ENCODE measurements at regions not wholly inside any gene's neighbourhood (a gene's known extent, or its start where the extent isn't known, plus 50 kb on each side); places are given as distances from the start of the nearest gene placed in this dataset.
A peak's percentile ranks its signal among the peaks of the same experiment; 100 is the strongest.

- Histone ChIP-seq H4K20me1 (ENCODE audit: insufficient read depth) (no peaks in the 10 kb centered on the region), H3K79me2 (ENCODE audit: insufficient read depth, low read length) (peaks cover 12% of the 10 kb centered on the region; the same call in 1 of the 2 replicates), H3K27ac (ENCODE audit: low read depth, low read length) (no peak overlapping the region), H3K4me2 (ENCODE audit: low read length) (no peak overlapping the region), H3K9ac (ENCODE audit: low read length) (no peak overlapping the region), H3K27me3 (ENCODE audit: insufficient read depth, low read length) (no peaks in the 10 kb centered on the region), H3K36me3 (ENCODE audit: control insufficient read depth in 1 of 2, insufficient read depth in 2 of 2, low read length in 2 of 2) (no peaks in the 10 kb centered on the region), H2AFZ (ENCODE audit: low read depth, low read length, poor library complexity, severe bottlenecking) (no peak overlapping the region), H3K9me2 (ENCODE audit: insufficient read depth) (no peaks in the 10 kb centered on the region), H3K4me3 (replicated peaks in 1 of 2; ENCODE audit: low read depth in 1 of 2, low read length in 2 of 2) (no peak overlapping the region), H3K9me3 (ENCODE audit: control insufficient read depth in 1 of 2, insufficient read depth in 1 of 2, low read depth in 1 of 2, low read length in 2 of 2) (no peaks in the 10 kb centered on the region), H3K4me1 (ENCODE audit: control insufficient read depth in 1 of 2, insufficient read depth in 2 of 2, low read length in 2 of 2) (peaks cover 0 to 23% of the 10 kb centered on the region in 2 experiments; a peak in 3 of 4 replicates)
- no TSS peak for BruUV-seq (replicated peaks)
- DNase-seq (ENCODE audit: low read depth, low spot score) = peak; percentile 2
- ChIA-PET RAD21 (ENCODE audit: low non-redundant PET in 1 of 2, low total read pairs in 2 of 2, uncharacterized antibody in 2 of 2, unreplicated experiment in 2 of 2) (no interaction called here), CTCF (no interaction called here), POLR2A (no interaction called here)
- peak; percentile 31; the same call in 1 of the 2 replicates for ATAC-seq
- intact Hi-C loops (cut with micrococcal nuclease) = no loop called here
- TF ChIP-seq RAD21 (IDR thresholded peaks at IDR 0.05; ENCODE audit: low read depth) (peak; percentile 28), ZBTB33 (IDR thresholded peaks at IDR 0.05; ENCODE audit: extremely low read depth, insufficient replicate concordance, low read length) (no peak), POLR2A (IDR thresholded peaks at IDR 0.05; ENCODE audit: borderline replicate concordance, extremely low read depth, insufficient read depth, insufficient read length) (no peak), MAX (IDR thresholded peaks at IDR 0.05) (no peak), POLR2AphosphoS5 (IDR thresholded peaks at IDR 0.05; ENCODE audit: low read depth, low read length) (no peak), ZFX (IDR thresholded peaks at IDR 0.05) (no peak), CBX3 (IDR thresholded peaks at IDR 0.05; ENCODE audit: low read depth) (no peak), CTCF (IDR thresholded peaks at IDR 0.05 in 2 of 3, conservative IDR thresholded peaks at IDR 0.05 in 1 of 3; ENCODE audit: borderline replicate concordance in 1 of 3, insufficient read depth in 1 of 3, low read depth in 2 of 3, low read length in 2 of 3) (peak in 1 of 3 experiments; percentile 24; a peak in 1 of 6 replicates)
Observed at GRCh38 chrX:115894087-115894486, 276.5 kb upstream of the AGTR2 start.
